HG03045 (cell line): ENCODE measurements at regions not wholly inside any gene's neighbourhood (a gene's known extent, or its start where the extent isn't known, plus 50 kb on each side); places are given as distances from the start of the nearest gene placed in this dataset.

Source experiments
- ATAC-seq: cut with Tn5 transposase; IDR thresholded peaks from one replicate; pipeline ENCODE4 v1.9.1; 2021; ENCODE audit warnings: mild to moderate bottlenecking, moderate library complexity; ENCODE audit not compliant: unreplicated experiment

GRCh38 chr5:1669276-1670155 lies 130.1 kb downstream of the MRPL36 start:
- no peak for ATAC-seq

- ATAC-seq, result no peak
Observed at GRCh38 chr5:1668141-1668721, 131.4 kb downstream of the MRPL36 start.

- ATAC-seq, result no peak
Observed at GRCh38 chr5:1667648-1668140, 131.9 kb downstream of the MRPL36 start.

GRCh38 chr5:1666812-1667588 lies 132.6 kb downstream of the MRPL36 start:
- no peak for ATAC-seq

GRCh38 chr5:1666221-1666620 lies 133.4 kb downstream of the MRPL36 start:
- no peak for ATAC-seq

- ATAC-seq, result no peak
Observed at GRCh38 chr5:1665803-1666202, 133.8 kb downstream of the MRPL36 start.

GRCh38 chr5:1665231-1665630 lies 134.4 kb downstream of the MRPL36 start:
- ATAC-seq, result no peak

GRCh38 chr5:1663186-1663585 lies 136.5 kb downstream of the MRPL36 start:
- ATAC-seq, result no peak

- ATAC-seq, result no peak
Observed at GRCh38 chr5:1662559-1663085, 137.0 kb downstream of the MRPL36 start.

GRCh38 chr5:1661831-1662558 lies 137.6 kb downstream of the MRPL36 start:
- ATAC-seq, result no peak

GRCh38 chr5:1661311-1661710 lies 137.6 kb upstream of the LPCAT1 start:
- ATAC-seq, result no peak

- no peak for ATAC-seq
Observed at GRCh38 chr5:1660511-1660910, 136.8 kb upstream of the LPCAT1 start.

- ATAC-seq, result no peak
Observed at GRCh38 chr5:1660001-1660400, 136.2 kb upstream of the LPCAT1 start.

GRCh38 chr5:1659100-1659981 lies 135.6 kb upstream of the LPCAT1 start:
- no peak for ATAC-seq

GRCh38 chr5:1658665-1659064 lies 134.9 kb upstream of the LPCAT1 start:
- ATAC-seq, result no peak

GRCh38 chr5:1657161-1657741 lies 133.5 kb upstream of the LPCAT1 start:
- ATAC-seq, result no peak

GRCh38 chr5:1656271-1656975 lies 132.7 kb upstream of the LPCAT1 start:
- no peak for ATAC-seq

- ATAC-seq, result no peak
Observed at GRCh38 chr5:1655496-1656270, 131.9 kb upstream of the LPCAT1 start.
